GM12878 (cell line): ENCODE measurements at regions not wholly inside any gene's neighbourhood (a gene's known extent, or its start where the extent isn't known, plus 50 kb on each side); places are given as distances from the start of the nearest gene placed in this dataset.

ENCODE experiments used
- ATAC-seq: fragments of 200-7000 bp; cut with Tn5 transposase; 3 replicates; pipeline ENCODE4 v1.9.1; 2020; ENCODE audit warnings: mild to moderate bottlenecking, moderate library complexity
- BruUV-seq: library from RNA; stranded (reverse); fragments of 400-500 nt; replicated peaks from 2 replicates; lab custom pipeline; 2021; lab: Mats Ljungman, UMichigan
- CTCF ChIA-PET: fragments of 300-600 bp; sonication (Branson Sonifier 250); formaldehyde crosslinking; extraction: SDS; loops from one replicate; lab custom pipeline; 2021; ENCODE audit warnings: inconsistent platforms; lab: Yijun Ruan, JAX
- POLR2A ChIA-PET: fragments of 350-600 bp; formaldehyde crosslinking; extraction: SDS; loops from one replicate; lab custom pipeline; 2021; ENCODE audit warnings: inconsistent platforms; lab: Charles Lee
- RAD21 ChIA-PET: fragments of 300-600 bp; sonication (Branson Sonifier 250); formaldehyde crosslinking; loops from one replicate; lab custom pipeline; 2023; ENCODE audit warnings: antibody characterized with exemption; ENCODE audit not compliant: unreplicated experiment; lab: Charles Lee
- SMC1A ChIA-PET: fragments of 300-600 bp; sonication (Branson Sonifier 250); formaldehyde crosslinking; loops from one replicate; lab custom pipeline; 2023; ENCODE audit not compliant: unreplicated experiment, uncharacterized antibody; lab: Charles Lee
- DNase-seq: peaks from one replicate; pipeline ENCODE4 v3.0.0-alpha.2; 2011; ENCODE audit warnings: low read depth, low spot score
- FAIRE-seq: peaks from 3 replicates; lab custom pipeline; 2011; peaks lifted over from hg19 to GRCh38; lab: Jason Lieb, UNC
- H2AFZ ChIP-seq: 2 replicates; pipeline ENCODE4 v1.6.0; 2011; ENCODE audit warnings: low read depth, low read length, control low read depth; ENCODE audit not compliant: control insufficient read depth
- H3K27ac ChIP-seq: 2 replicates; pipeline ENCODE4 v1.5.1; 2011; ENCODE audit warnings: control low read depth; ENCODE audit not compliant: control insufficient read depth, insufficient read depth
- H3K27me3 ChIP-seq, 2 experiments: replicated peaks in 1 of 2; 2 replicates each; pipeline versions ENCODE4 v1.6.0 to v1.6.1; 2011; ENCODE audit warnings: low read length in 1 of 2; ENCODE audit not compliant: control insufficient read depth in 2 of 2, insufficient read depth in 2 of 2
- H3K36me3 ChIP-seq, 2 experiments: 2 replicates each; pipeline ENCODE4 v1.5.1; 2011; ENCODE audit warnings: low read length in 1 of 2; ENCODE audit not compliant: control insufficient read depth in 2 of 2, insufficient read depth in 2 of 2
- H3K4me1 ChIP-seq: 2 replicates; pipeline ENCODE4 v1.6.1; 2011; ENCODE audit warnings: mild to moderate bottlenecking, low read length, moderate library complexity, mixed read lengths; ENCODE audit not compliant: control insufficient read depth, insufficient read depth
- H3K4me2 ChIP-seq: 2 replicates; pipeline ENCODE4 v1.6.0; 2011; ENCODE audit warnings: control low read depth; ENCODE audit not compliant: control insufficient read depth, insufficient read depth
- H3K4me3 ChIP-seq: fragments of 200-600 bp; sonication (generic); 2 replicates; pipeline ENCODE4 v1.5.1; 2016
- H3K79me2 ChIP-seq: 2 replicates; pipeline ENCODE4 v1.6.0; 2011; ENCODE audit warnings: low read length; ENCODE audit not compliant: control insufficient read depth, insufficient read depth
- H3K9ac ChIP-seq: 2 replicates; pipeline ENCODE4 v1.8.0; 2011; ENCODE audit warnings: low read length, control low read depth, mixed read lengths; ENCODE audit not compliant: control insufficient read depth, insufficient read depth
- H3K9me3 ChIP-seq: replicated peaks from 3 replicates; pipeline ENCODE4 v1.5.1; 2011; ENCODE audit warnings: mild to moderate bottlenecking, low read length; ENCODE audit not compliant: control insufficient read depth, insufficient read depth
- H4K20me1 ChIP-seq: 2 replicates; pipeline ENCODE4 v1.6.0; 2011; ENCODE audit not compliant: control insufficient read depth, insufficient read depth
- JUNB ChIP-seq: IDR thresholded peaks from 2 replicates; pipeline ENCODE4 v1.6.1; 2016; ENCODE audit warnings: antibody characterized with exemption, mild to moderate bottlenecking
- KLF5 ChIP-seq: fragments of 450-650 bp; IDR thresholded peaks from 2 replicates; pipeline ENCODE4 v1.6.1; 2014; ENCODE audit warnings: mild to moderate bottlenecking; ENCODE audit not compliant: partially characterized antibody
- MEF2B ChIP-seq: fragments of 450-650 bp; IDR thresholded peaks from 2 replicates; pipeline ENCODE4 v1.6.1; 2018; ENCODE audit warnings: mild to moderate bottlenecking, moderate library complexity; ENCODE audit not compliant: partially characterized antibody, poor library complexity, severe bottlenecking
- RB1 ChIP-seq: fragments of 450-650 bp; formaldehyde crosslinking; IDR thresholded peaks from 2 replicates; pipeline ENCODE4 v1.6.1; 2017; ENCODE audit warnings: mild to moderate bottlenecking, borderline replicate concordance
- RCOR1 ChIP-seq: conservative IDR thresholded peaks from 2 replicates; pipeline ENCODE4 v1.6.1; 2012; ENCODE audit warnings: low read depth, low read length, improper control_type of control experiment
- YBX1 ChIP-seq: fragments of 450-650 bp; IDR thresholded peaks from 2 replicates; pipeline ENCODE4 v1.6.1; 2016; ENCODE audit warnings: antibody characterized with exemption
- ZNF592 ChIP-seq: fragments of 450-650 bp; IDR thresholded peaks from 2 replicates; pipeline ENCODE4 v1.6.1; 2017; ENCODE audit warnings: mild to moderate bottlenecking, moderate library complexity
- ZNF687 ChIP-seq: fragments of 450-650 bp; IDR thresholded peaks from 2 replicates; pipeline ENCODE4 v1.6.1; 2017; ENCODE audit warnings: mild to moderate bottlenecking, moderate library complexity
- WGBS: methylation state at CpG from one replicate; pipeline ENCODE4 v1.1.6; 2016; ENCODE audit warnings: low lambda C conversion rate; ENCODE audit not compliant: insufficient replicate concordance, insufficient coverage; ENCODE audit errors: missing lambda C conversion rate; 5-methylcytosine and 5-hydroxymethylcytosine counted together
- in situ Hi-C: fragments of 300-500 bp; cut with MboI; formaldehyde crosslinking; loops from 9 replicates; pipeline ENCODE4 v1.14.3; 2018; ENCODE audit warnings: mixed read lengths
- intact Hi-C: fragments of 100-400 bp; cut with micrococcal nuclease; formaldehyde crosslinking; loops from one replicate; pipeline ENCODE4 v1.14.2; 2022; ENCODE audit not compliant: unreplicated experiment

GRCh38 chr20:59483481-59483880 lies 120.9 kb upstream of the PHACTR3 start (continued):
- TF ChIP-seq ZNF687 (no peak), JUNB (no peak)

- in situ Hi-C loops, result no loop called here
- no peak for DNase-seq
- CTCF ChIA-PET, result no interaction called here
- H3K4me1 ChIP-seq, result no peaks in the 10 kb centered on the region
- no peak for ATAC-seq
- SMC1A ChIA-PET, result no interaction called here
- H2AFZ ChIP-seq, result no peak overlapping the region
- H3K27me3 ChIP-seq, result peaks cover 0 to 2% of the 10 kb centered on the region in 2 experiments; a peak in 2 of 4 replicates
- FAIRE-seq, result no peak
- no peaks in the 10 kb centered on the region for H3K9me3 ChIP-seq
- no peaks in the 10 kb centered on the region for H4K20me1 ChIP-seq
- POLR2A ChIA-PET, result no interaction called here
- H3K4me3 ChIP-seq, result no peak overlapping the region
- WGBS, result 33% methylated on average over 6 of the region's 6 CpGs
- H3K79me2 ChIP-seq, result no peaks in the 10 kb centered on the region
- TF ChIP-seq RB1, result no peak
- TF ChIP-seq YBX1, result no peak
- no peak for TF ChIP-seq MEF2B
- no peak for TF ChIP-seq KLF5
- no peak for TF ChIP-seq ZNF592
- TF ChIP-seq RCOR1, result no peak
- RAD21 ChIA-PET, result no interaction called here
- no peaks in the 10 kb centered on the region for H3K36me3 ChIP-seq
- intact Hi-C loops, result no loop called here
- no TSS peak for BruUV-seq
- no peak overlapping the region for H3K27ac ChIP-seq
- H3K9ac ChIP-seq, result no peak overlapping the region
- no peak overlapping the region for H3K4me2 ChIP-seq
Measured at GRCh38 chr20:59484228-59484627, 120.1 kb upstream of the PHACTR3 start.
